Stomach (tissue), 4 donors: ENCODE measurements at regions not wholly inside any gene's neighbourhood (a gene's known extent, or its start where the extent isn't known, plus 50 kb on each side); places are given as distances from the start of the nearest gene placed in this dataset.

Experiments used
- EP300 ChIP-seq: sonication (generic); formaldehyde crosslinking; IDR thresholded peaks from one replicate; pipeline ENCODE4 v1.6.1; 2017; ENCODE audit warnings: antibody characterized with exemption
- POLR2A ChIP-seq, 4 donors: fragments of 450-650 bp; IDR thresholded peaks; one replicate each; pipeline ENCODE4 v1.6.1; 2016; ENCODE audit warnings: antibody characterized with exemption in 4 of 4, control low read depth in 2 of 4, mild to moderate bottlenecking in 1 of 4, moderate library complexity in 1 of 4
- POLR2AphosphoS5 ChIP-seq, 3 donors: sonication (generic); formaldehyde crosslinking; IDR thresholded peaks; one replicate each; pipeline ENCODE4 v1.6.1; 2016; ENCODE audit warnings: antibody characterized with exemption in 3 of 3
- TF ChIP-seq, protein P1 (sequence below), 7 experiments: fragments of 450-650 bp in 4 of 7; fragments of 200-600 bp in 3 of 7; sonication (generic) in 3 of 7; IDR thresholded peaks; one replicate each; pipeline ENCODE4 v1.5.1; 2016 to 2019; ENCODE audit warnings: antibody characterized with exemption in 7 of 7, control low read depth in 2 of 7, mild to moderate bottlenecking in 1 of 7

DNA sequence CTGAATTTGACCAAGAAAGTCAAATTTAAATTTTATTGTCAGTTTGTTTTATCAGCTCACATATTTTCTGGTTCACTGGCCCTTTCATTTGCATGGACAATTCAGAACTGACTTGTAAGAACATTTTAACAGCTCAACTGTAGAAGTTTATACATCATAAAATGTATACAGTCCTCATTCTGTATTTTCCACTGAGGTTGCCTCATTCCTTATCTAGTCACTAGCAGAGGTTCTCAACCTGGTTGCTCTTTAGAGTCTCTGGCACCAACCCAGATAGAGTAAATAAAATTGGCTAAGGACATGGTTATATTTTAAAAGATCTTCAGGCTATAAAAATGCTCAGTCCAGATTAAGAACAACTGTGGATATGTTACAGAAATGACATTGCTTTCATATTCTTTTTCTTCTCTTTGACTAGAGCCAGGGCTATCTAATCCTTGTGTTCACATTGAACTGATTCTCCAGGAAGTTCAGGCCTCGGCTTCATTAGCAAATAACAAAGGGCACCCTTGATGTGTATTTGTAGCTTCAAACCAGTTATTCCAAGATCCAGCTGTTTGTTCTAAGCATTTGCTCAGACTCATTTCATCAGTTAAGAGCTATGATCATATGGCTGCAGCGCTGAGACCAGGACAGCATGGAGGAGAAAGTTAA, 782.5 kb downstream of the ETS1 start:
- TF ChIP-seq, protein P1, sequence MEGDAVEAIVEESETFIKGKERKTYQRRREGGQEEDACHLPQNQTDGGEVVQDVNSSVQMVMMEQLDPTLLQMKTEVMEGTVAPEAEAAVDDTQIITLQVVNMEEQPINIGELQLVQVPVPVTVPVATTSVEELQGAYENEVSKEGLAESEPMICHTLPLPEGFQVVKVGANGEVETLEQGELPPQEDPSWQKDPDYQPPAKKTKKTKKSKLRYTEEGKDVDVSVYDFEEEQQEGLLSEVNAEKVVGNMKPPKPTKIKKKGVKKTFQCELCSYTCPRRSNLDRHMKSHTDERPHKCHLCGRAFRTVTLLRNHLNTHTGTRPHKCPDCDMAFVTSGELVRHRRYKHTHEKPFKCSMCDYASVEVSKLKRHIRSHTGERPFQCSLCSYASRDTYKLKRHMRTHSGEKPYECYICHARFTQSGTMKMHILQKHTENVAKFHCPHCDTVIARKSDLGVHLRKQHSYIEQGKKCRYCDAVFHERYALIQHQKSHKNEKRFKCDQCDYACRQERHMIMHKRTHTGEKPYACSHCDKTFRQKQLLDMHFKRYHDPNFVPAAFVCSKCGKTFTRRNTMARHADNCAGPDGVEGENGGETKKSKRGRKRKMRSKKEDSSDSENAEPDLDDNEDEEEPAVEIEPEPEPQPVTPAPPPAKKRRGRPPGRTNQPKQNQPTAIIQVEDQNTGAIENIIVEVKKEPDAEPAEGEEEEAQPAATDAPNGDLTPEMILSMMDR (IDR thresholded peaks at IDR 0.05): no peak
- TF ChIP-seq EP300 (no peak), POLR2AphosphoS5 (IDR thresholded peaks at IDR 0.05) (no peak), POLR2A (IDR thresholded peaks at IDR 0.05) (no peak)
